ENCODE measurements at regions not wholly inside any gene's neighbourhood (a gene's known extent, or its start where the extent isn't known, plus 50 kb on each side); places are given as distances from the start of the nearest gene placed in this dataset.

GRCh38 chr13:50341526-50341925 is 326.3 kb downstream of the KCNRG start:
- DNase-seq (ENCODE audit: low read depth in 4 of 4, low spot score in 3 of 4): no peak

- no peak for DNase-seq (ENCODE audit: low read depth in 4 of 4, low spot score in 3 of 4)
Observed at GRCh38 chr13:50344717-50345116, 329.5 kb downstream of the KCNRG start.

DNA sequence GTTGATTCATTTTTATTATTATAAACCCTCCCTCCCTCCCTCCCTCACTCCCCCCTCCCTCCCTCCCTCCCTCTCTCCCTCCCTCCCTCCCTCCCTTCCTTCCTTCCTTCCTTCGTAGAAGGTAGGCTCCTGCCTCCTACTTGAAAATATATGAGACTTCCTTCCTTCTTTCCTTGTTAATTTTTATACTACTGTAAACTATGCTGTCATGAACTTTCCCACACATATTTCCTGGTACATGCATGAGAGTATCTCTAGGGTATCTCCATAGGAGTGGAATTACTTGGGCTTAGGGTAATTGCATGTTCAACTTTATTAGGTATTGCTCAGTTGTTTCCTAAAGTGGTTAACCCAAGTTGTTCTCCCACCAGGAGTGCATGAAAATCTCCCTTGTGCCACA is 330.6 kb downstream of the KCNRG start:
- no peak for DNase-seq (ENCODE audit: low read depth in 4 of 4, low spot score in 3 of 4)

DNA sequence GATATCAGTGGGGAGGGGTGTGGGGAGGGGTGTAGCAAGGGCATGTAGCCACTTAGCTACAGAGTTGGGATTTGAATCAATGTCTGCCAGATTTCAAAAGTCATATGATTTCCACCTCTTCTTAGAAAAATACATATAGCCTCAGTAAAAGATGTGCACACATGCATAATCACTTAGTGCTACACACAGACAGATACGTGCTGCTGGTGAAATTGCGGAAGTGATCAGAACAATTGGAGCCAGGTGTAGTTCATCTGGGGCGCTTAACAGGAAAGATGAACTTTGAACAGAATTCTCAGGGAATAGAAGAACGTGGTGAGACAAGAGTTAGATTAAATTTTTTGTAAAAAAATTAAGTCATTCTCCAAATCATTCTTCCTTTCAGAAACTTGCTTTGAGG is 333.1 kb downstream of the KCNRG start:
- no peak for DNase-seq (ENCODE audit: low read depth in 4 of 4, low spot score in 3 of 4)

DNA sequence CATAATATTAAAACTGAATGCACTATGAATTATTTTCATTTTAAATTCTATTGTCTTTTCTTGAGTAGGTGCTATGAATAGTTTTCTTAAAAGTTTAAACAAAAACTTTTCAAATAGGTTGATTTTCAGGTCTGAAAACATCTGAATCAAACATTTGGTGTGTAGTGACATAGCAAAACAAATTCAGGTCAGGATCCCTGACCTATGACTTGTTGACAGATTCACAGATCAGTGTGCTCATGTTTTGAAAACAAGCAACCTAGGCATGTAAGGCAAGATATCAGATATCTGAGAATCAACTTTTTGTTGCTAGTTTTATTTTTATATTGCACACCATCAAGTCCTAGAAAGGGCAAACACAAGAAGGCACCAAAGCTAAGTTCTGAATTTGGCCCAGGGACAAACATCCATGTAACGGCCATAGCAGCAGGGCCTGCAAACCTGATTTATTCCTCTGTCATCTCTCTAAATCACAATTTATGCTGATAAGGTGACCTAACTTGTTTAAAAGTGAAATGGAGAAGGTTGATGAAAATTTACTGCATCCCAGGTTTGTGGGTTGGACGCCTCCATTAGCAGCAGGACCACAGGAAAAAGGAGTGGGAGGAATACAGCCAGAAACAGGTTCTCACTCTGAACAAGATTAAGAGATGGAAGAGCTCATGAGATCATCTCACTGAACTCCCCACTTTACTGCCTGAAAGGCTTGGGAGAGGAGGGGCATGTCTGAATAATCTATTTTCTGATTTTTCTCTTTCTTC is 337.7 kb downstream of the KCNRG start:
- DNase-seq (ENCODE audit: low read depth in 4 of 4, low spot score in 3 of 4): no peak

GRCh38 chr13:50353651-50354415 is 338.6 kb downstream of the KCNRG start:
- DNase-seq (ENCODE audit: low read depth in 4 of 4, low spot score in 3 of 4): no peak

DNA sequence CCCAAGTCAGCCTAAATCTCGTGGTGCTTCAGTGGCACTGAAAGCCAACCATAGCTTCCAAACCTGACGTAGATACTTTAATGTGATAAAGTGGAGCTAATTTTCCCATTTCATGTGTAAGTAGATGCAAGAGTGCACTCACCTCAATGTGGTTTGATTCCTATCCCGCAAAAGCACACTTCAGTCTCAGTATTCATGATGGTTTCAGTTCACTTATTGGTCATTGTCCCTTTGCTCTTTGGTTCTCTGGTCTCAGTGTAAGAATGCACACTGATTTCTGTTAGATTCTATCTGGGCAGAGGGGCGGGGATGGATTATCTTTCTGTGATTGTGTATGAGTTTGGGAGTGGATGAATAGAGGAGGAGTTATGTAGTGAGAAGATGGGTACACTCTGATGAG is 340.6 kb downstream of the KCNRG start:
- no peak for DNase-seq (ENCODE audit: low read depth in 4 of 4, low spot score in 3 of 4)

DNA sequence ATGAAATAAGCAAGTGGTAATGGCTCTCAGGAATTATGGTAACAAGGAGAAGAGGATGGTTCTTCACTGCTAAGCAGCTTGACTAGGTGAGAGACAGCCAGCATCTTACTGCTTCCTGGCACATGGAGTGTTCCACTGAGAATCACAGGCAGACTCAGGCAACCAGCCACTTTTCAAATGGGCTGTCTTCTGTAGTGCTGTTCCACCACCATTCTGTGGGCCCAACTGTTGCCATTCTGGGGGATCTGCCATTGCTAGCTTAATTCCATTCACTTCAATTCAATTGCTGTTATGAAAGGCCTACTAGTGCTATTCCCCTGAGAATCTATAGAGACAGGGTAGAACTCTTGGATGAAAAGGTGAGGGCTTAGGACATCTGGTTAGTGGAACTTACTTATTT is 341.9 kb downstream of the KCNRG start:
- no peak for DNase-seq (ENCODE audit: low read depth in 4 of 4, low spot score in 3 of 4)

DNA sequence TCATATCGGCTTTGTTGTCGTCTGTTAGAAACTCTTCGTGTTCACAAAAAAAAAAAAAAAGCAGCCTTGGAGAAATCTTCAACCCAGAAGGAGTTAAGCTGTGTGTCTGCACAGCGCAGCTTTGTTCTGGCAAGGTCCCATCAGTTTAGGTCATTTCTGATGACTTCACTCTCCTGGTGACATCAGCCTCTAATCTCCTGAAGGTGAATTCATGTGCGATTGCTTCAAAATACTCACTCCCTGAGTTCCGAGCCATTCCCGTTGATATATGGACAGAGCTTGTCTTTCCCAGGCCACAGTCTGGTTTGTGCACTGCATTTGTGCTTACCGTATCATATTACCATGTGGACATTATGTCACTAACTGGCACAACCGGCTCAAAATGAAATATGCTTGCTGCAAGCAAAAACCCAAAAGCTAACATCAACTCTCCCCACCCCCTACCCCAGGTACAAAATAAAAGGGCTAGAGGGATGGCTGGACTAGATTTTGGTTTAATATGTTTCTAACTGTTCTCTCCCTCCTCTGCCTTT is 342.4 kb downstream of the KCNRG start:
- DNase-seq (ENCODE audit: low read depth in 4 of 4, low spot score in 3 of 4): no peak

DNA sequence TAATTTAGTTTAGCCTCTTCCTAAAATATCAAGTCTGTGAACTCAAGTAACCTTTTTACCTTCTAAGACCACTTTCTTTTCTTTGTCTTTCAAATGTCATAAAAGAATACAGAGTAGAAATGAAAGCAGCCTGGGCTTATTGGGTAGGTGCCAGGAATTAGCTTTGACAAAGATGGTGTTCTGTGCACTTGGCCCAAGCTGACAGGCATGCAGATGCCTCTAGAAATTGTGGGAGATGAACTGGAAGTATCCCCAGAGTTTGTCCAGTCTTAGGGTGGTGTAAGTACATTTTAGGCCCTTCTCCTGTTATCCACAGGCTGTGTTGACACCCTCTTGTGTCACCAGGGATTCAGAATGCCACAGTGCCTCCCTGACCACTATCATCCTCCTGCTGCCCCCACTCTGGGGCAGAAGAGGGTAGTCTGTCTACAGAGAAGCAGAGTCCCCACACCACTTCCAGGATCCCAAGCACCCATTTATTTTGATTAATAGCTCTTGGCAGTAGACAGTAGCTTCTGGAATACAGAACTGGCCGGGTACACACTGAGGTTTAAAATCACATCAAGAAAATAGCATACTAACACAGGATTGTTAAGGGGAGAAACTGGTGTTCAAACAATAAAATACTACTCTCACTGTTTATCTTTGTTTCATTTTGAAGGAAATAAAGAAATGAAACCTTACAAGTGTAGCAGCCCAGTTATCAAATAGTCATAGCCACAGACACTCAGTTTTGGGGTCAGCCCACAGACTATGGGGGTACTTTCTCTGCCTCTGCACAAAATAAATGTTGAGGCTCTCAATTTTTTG is 343.2 kb downstream of the KCNRG start:
- DNase-seq (ENCODE audit: low read depth in 4 of 4, low spot score in 3 of 4): no peak

GRCh38 chr13:50359041-50359367 is 343.8 kb downstream of the KCNRG start:
- no peak for DNase-seq (ENCODE audit: low read depth in 4 of 4, low spot score in 3 of 4)

- no peak for DNase-seq (ENCODE audit: low read depth in 4 of 4, low spot score in 3 of 4)
Observed at GRCh38 chr13:50359779-50360178, 344.5 kb downstream of the KCNRG start.

GRCh38 chr13:50360637-50361036 is 345.4 kb downstream of the KCNRG start:
- DNase-seq (ENCODE audit: low read depth in 4 of 4, low spot score in 3 of 4): no peak

- no peak for DNase-seq (ENCODE audit: low read depth in 4 of 4, low spot score in 3 of 4)
Observed at GRCh38 chr13:50361282-50361681, 346.0 kb downstream of the KCNRG start.

- DNase-seq (ENCODE audit: low read depth in 4 of 4, low spot score in 3 of 4): no peak
Observed at GRCh38 chr13:50365408-50366391, 350.5 kb downstream of the KCNRG start.

DNA sequence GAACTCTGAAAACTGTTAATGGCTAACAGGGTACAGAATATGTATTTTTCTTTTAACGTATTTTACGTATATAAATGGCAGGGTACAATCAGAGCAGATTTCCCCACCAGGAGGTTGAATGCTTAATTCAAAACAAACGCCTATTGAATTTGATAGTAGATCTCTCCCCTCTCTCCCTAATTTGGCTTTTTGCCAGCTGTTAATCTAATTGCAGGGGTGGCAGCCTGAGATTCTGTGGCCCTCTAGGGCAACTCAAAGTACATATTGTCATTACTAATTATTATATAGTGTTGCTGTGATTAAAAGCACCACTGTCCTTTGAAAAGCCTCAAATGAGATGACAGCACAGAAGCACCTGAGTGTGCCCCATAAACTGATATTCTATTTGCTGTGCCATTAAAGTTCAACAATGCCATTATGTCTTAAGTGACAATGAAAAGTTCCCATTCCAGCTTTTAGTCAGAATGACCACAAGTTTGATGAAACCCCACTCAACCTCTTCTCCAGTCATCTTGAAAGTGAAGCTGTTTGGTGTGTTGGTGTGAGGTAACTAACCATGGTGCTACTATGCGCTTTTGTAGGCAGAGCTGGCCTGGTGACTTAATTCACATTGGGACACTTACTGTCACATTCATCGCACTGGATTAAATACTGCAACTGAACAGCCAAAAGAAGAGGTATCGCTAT is 351.4 kb downstream of the KCNRG start:
- no peak for DNase-seq (ENCODE audit: low read depth in 4 of 4, low spot score in 3 of 4)

DNA sequence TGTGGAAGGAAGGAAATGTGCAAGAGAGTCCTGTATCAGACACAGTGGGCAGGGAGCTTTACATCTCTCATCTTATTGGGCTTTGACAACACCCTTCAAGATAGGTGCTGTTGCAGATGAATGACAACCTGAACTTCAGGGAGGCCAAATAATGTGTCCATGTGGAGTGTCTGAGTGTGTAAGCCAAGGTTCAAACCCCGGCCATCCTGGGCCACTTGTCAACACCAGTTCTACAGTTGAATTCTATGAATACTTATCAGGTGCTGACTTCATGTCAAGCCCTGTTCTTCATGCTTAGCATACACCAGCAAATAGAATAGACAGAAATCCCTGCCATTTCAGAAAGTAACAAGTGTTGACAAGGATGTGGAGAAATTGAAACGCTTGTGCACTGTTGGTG is 354.4 kb downstream of the KCNRG start:
- no peak for DNase-seq (ENCODE audit: low read depth in 4 of 4, low spot score in 3 of 4)

DNA sequence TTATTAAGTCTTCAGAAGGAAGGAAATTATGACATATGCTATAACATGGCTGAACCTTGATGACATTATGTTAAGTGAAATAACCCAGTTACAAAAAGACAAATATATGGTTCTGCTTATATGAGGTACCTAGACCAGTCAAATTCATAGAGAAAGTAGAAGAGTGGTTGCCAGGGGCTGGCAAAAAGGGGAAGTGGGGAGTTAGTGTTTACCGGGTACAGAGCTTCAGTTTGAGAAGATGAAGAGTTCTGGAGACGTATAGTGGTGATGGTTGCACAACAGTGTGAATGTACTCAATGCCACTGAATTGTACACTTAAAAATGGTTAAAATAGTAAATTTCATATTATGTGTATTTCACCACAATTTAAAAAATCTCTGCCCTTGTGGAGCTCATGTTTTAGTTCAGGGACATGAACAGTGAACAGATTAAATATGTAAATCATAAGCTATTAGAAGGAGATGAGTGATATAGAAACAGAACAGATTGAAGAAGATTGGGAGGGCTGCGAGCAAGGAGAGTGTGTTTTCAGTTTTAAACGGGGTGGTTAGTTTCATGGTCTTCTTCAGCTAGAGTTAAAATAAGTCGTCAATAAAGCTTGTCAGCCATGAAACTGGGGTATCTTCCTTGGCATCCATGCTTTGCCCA is 355.2 kb downstream of the KCNRG start:
- DNase-seq (ENCODE audit: low read depth in 4 of 4, low spot score in 3 of 4): no peak

DNA sequence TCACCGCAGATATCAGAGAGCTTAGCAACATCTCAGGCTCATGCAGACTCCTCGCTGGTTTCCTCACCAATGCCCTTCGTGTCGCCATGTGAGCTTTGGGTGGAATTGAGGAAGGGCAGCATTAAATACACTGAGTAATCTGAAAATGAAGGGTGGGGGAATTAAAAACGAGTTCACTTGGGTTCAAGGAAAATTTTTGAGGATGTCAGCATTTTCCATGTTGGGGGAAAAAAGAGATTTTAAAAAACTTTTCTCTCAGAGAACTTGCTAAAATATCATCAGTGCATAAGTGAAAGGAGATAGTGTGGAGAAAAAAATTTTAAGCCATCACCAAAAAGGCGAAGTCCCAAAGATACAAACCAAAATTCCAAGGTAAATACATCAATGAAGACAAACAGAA is 359.3 kb downstream of the KCNRG start:
- no peak for DNase-seq (ENCODE audit: low read depth in 4 of 4, low spot score in 3 of 4)
